CD4-positive, alpha-beta memory T cell (primary cell): ENCODE measurements at regions not wholly inside any gene's neighbourhood (a gene's known extent, or its start where the extent isn't known, plus 50 kb on each side); places are given as distances from the start of the nearest gene placed in this dataset.
"Not testable (repeated sequence)": the region's sequence is repeated elsewhere in the genome, so short reads cannot be mapped to it uniquely, and the experiment has no call there.

ENCODE experiments used
- CTCF ChIA-PET: fragments of 350-600 bp; sonication (Branson Sonifier 250); formaldehyde crosslinking; loops from one replicate; lab custom pipeline; 2021; ENCODE audit warnings: inconsistent platforms; ENCODE audit not compliant: partially characterized antibody; lab: Charles Lee
- POLR2A ChIA-PET: fragments of 350-600 bp; sonication (Branson Sonifier 250); formaldehyde crosslinking; loops from one replicate; lab custom pipeline; 2021; ENCODE audit not compliant: partially characterized antibody; lab: Charles Lee
- DNase-seq, 5 donors: peaks; one replicate each; pipeline versions ENCODE4 v3.0.0 to v3.0.0-alpha.2; 2020 to 2022; ENCODE audit warnings: mixed read lengths in 1 of 5
- H3K27ac ChIP-seq: one replicate; pipeline ENCODE4 v1.7.0; 2013; ENCODE audit warnings: low read depth, low read length
- H3K27me3 ChIP-seq: 2 replicates; pipeline ENCODE4 v1.7.0; 2013; ENCODE audit warnings: mild to moderate bottlenecking, low read length, moderate library complexity; ENCODE audit not compliant: insufficient read depth
- H3K36me3 ChIP-seq: 2 replicates; pipeline ENCODE4 v1.7.0; 2013; ENCODE audit warnings: mild to moderate bottlenecking, low read length, moderate library complexity; ENCODE audit not compliant: insufficient read depth
- H3K4me1 ChIP-seq: 2 replicates; pipeline ENCODE4 v1.7.0; 2013; ENCODE audit warnings: mild to moderate bottlenecking, low read length, moderate library complexity; ENCODE audit not compliant: insufficient read depth
- H3K4me3 ChIP-seq, 2 donors: one replicate each; pipeline ENCODE4 v1.7.0; 2013; ENCODE audit warnings: low read length in 2 of 2, mild to moderate bottlenecking in 1 of 2
- H3K9me3 ChIP-seq, 2 donors: one replicate each; pipeline ENCODE4 v1.7.0; 2013; ENCODE audit warnings: low read length in 2 of 2, control low read depth in 1 of 2; ENCODE audit not compliant: control insufficient read depth in 1 of 2
- H3K27ac Mint-ChIP-seq, 7 donors: one replicate each; pipeline ENCODE4 v1.8.0; 2020 to 2021; ENCODE audit warnings: mixed read lengths in 7 of 7, mild to moderate bottlenecking in 6 of 7, inconsistent platforms in 3 of 7, moderate library complexity in 3 of 7
- H3K27me3 Mint-ChIP-seq, 2 donors: one replicate each; pipeline ENCODE4 v1.8.0; 2020 to 2021; ENCODE audit warnings: mixed read lengths in 2 of 2
- H3K36me3 Mint-ChIP-seq, 2 donors: one replicate each; pipeline ENCODE4 v1.8.0; 2020 to 2021; ENCODE audit warnings: mixed read lengths in 2 of 2, inconsistent platforms in 1 of 2, mild to moderate bottlenecking in 1 of 2
- H3K4me1 Mint-ChIP-seq, 4 donors: one replicate each; pipeline ENCODE4 v1.8.0; 2020 to 2021; ENCODE audit warnings: mixed read lengths in 4 of 4, mild to moderate bottlenecking in 1 of 4
- H3K4me3 Mint-ChIP-seq, 8 donors: one replicate each; pipeline ENCODE4 v1.8.0; 2020 to 2021; ENCODE audit warnings: mixed read lengths in 8 of 8, mild to moderate bottlenecking in 7 of 8, moderate library complexity in 6 of 8, inconsistent platforms in 3 of 8
- H3K9me3 Mint-ChIP-seq, 8 donors: one replicate each; pipeline ENCODE4 v1.8.0; 2020 to 2021; ENCODE audit warnings: mixed read lengths in 8 of 8, mild to moderate bottlenecking in 5 of 8, inconsistent platforms in 3 of 8, moderate library complexity in 1 of 8
- intact Hi-C: fragments of 100-400 bp; cut with micrococcal nuclease; formaldehyde crosslinking; loops from one replicate; pipeline ENCODE4 v1.15.1; 2023

DNA sequence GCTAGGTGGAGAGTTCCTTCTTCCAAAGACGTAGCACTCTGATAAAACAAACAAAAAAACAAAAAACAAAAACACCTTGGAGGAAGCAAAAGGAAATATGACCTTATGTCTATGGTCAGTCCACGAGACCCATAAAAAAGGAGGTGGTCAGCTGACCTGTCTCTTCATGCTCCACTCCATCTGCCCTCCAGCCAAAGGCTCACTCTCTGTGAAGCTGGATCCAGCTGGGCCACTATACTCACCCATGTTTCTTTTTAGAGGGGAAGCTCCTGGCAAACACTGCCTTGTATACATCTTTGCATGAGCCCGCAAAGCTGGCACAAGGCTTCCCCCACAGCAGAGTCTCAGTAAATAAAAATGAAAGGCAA is 126.1 kb upstream of the CACHD1 start:
- Mint-ChIP-seq H3K4me3 (no peak overlapping the region), H3K36me3 (no peaks in the 10 kb centered on the region), H3K9me3 (no peaks in the 10 kb centered on the region), H3K4me1 (no peaks in the 10 kb centered on the region), H3K27ac (no peak overlapping the region), H3K27me3 (peaks cover 2 to 17% of the 10 kb centered on the region in 2 donors)
- Histone ChIP-seq H3K4me3 (no peak overlapping the region), H3K9me3 (no peaks in the 10 kb centered on the region), H3K36me3 (no peaks in the 10 kb centered on the region), H3K27me3 (no peaks in the 10 kb centered on the region), H3K27ac (no peak overlapping the region), H3K4me1 (no peaks in the 10 kb centered on the region)
- no peak for DNase-seq
- intact Hi-C loops = no loop called here
- CTCF ChIA-PET = no interaction called here
- POLR2A ChIA-PET = no interaction called here

DNA sequence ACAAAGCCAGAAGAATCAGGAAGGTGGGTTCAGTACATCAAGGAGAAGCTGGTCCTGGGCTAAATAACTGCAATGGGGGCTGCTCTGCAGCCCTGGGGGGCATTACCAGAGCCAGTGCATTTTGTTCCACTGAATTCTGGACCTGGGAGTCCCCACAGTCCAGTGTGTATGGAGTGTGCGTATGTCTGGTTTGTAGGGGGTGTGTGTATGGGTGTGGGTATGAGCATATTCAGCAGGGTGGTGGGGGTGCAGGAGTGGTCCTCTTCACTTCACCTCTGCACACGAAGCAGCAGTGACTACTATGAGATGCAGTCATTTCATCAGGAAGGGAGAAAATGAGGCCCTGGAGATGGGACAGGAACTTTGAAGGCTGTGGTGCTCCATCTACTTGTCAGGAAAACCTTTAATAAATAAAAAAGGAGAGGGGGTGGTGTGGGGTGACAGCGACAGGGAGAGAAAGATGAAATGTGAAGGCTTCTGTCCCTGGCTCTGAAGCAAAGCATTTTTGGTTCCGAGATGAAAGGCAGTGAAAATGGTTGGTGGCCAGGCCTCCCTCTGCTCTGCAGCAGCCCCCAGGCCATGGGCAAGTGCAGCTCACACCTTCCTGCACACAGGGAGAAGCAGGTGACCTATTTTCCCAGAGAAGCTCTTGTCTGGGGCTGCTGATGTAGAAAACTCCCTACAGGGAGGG is 121.5 kb upstream of the CACHD1 start:
- Mint-ChIP-seq H3K27ac (no peak overlapping the region), H3K36me3 (no peaks in the 10 kb centered on the region), H3K4me1 (no peaks in the 10 kb centered on the region), H3K9me3 (no peaks in the 10 kb centered on the region), H3K4me3 (no peak overlapping the region), H3K27me3 (peaks cover 2 to 3% of the 10 kb centered on the region in 2 donors)
- no peaks in the 10 kb centered on the region for H3K9me3 ChIP-seq
- H3K4me3 ChIP-seq = no peak overlapping the region
- H3K27ac ChIP-seq = no peak overlapping the region
- intact Hi-C loops = no loop called here
- no peak for DNase-seq
- ChIA-PET CTCF (no interaction called here), POLR2A (no interaction called here)
- no peaks in the 10 kb centered on the region for H3K36me3 ChIP-seq
- no peaks in the 10 kb centered on the region for H3K27me3 ChIP-seq
- no peaks in the 10 kb centered on the region for H3K4me1 ChIP-seq

DNA sequence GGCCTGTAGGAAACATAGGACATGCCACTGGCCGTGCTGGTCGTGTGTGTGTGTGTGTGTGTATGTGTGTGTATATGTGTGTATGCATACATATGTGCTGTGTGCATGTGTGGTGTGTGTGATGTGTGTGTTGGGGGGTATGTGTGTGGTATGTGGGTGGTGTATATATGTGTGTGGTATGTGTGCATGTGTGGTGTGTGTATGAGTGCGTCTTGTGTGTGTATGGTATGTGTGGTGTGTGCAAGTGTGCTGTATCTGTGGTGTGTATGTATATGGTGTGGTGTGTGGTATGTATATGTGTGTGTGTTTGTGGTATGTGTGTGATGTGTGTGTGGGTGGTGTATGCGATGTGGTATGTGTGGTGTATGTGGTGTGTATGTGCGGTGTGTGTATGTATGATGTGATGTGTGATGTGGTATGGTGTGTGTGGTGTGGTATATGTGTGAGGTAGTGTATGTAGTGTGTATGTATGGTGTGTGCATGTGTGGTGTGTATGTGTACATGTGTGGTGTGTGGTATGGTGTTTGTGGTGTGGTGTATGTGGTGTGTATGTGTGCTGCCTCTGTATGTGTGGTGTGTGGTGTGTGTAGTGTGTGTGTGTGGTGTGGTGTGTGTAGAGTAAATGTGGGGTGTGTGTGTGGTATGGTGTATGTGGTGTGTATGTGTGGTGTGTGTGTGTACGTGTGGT is 120.8 kb upstream of the CACHD1 start:
- Mint-ChIP-seq H3K27ac (no peak overlapping the region), H3K9me3 (no peaks in the 10 kb centered on the region), H3K4me1 (no peaks in the 10 kb centered on the region), H3K4me3 (no peak overlapping the region), H3K27me3 (peaks cover 3% of the 10 kb centered on the region in 2 donors), H3K36me3 (no peaks in the 10 kb centered on the region)
- Histone ChIP-seq H3K4me1 (no peaks in the 10 kb centered on the region), H3K4me3 (no peak overlapping the region), H3K9me3 (no peaks in the 10 kb centered on the region), H3K36me3 (no peaks in the 10 kb centered on the region), H3K27me3 (no peaks in the 10 kb centered on the region), H3K27ac (no peak overlapping the region)
- intact Hi-C loops = no loop called here
- ChIA-PET CTCF (no interaction called here), POLR2A (no interaction called here)
- DNase-seq = no peak

DNA sequence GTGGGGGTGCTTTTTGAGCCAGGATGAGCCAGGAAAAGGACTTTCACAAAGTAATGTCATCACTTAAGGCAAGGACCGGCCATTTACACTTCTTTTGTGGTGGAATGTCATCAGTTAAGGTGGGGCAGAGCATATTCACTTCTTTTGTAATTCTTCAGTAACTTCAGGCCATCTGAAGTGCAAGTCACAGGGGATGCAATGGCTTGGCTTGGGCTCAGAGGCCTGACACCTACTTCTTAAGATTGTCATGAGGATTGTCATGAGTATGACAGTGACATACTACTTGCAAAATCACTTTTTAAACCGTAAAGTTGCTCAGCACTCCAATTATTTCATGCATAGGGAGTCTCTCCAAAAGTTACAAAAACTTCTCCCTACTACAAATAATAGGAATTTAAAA is 114.4 kb upstream of the CACHD1 start:
- CTCF ChIA-PET, H3K36me3 Mint-ChIP-seq, H3K27me3 ChIP-seq, POLR2A ChIA-PET, H3K9me3 Mint-ChIP-seq, H3K4me1 ChIP-seq, intact Hi-C loops, DNase-seq, H3K9me3 ChIP-seq, H3K4me1 Mint-ChIP-seq, H3K4me3 Mint-ChIP-seq, H3K36me3 ChIP-seq, H3K27ac ChIP-seq, H3K4me3 ChIP-seq, H3K27ac Mint-ChIP-seq: not testable (repeated sequence)
- H3K27me3 Mint-ChIP-seq = peaks cover 11 to 17% of the 10 kb centered on the region in 2 donors

DNA sequence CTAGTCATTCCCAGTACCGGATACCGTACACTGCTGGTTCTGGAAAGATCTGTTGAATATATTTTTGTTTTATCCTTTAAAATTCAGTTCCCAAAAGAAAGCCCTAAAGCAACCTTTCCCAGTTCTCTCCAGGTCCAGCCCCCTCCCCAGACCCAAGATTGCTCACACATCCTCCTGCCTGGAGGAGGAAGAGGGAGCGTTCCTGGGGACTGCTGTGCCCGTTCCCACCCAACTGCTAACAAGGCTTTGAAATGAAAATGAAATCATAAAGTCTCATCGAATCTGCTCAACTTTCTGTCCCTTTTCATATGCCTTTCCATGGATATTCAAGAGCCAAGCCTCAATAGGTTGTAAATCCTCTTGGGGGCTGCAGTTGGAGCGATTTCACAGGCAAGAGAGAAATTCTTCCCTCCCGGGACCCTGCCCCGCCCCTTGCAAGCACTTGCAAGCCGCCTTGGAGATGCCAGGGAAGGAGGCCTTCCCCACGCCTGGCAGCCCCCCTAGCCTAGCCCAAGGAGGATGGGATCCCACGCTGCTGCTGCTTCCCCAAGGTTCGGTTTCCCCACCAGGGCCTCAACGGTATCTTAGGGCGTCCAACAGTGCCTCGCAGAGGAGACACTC is 113.2 kb upstream of the CACHD1 start:
- H3K27me3 Mint-ChIP-seq = peaks cover 9 to 17% of the 10 kb centered on the region in 2 donors
- Histone ChIP-seq H3K27me3 (no peaks in the 10 kb centered on the region), H3K36me3 (no peaks in the 10 kb centered on the region), H3K4me3 (no peak overlapping the region), H3K9me3 (no peaks in the 10 kb centered on the region), H3K4me1 (no peaks in the 10 kb centered on the region), H3K27ac (no peak overlapping the region)
- H3K36me3 Mint-ChIP-seq = no peaks in the 10 kb centered on the region
- ChIA-PET POLR2A (no interaction called here), CTCF (no interaction called here)
- DNase-seq = no peak
- H3K27ac Mint-ChIP-seq = no peak overlapping the region
- H3K4me3 Mint-ChIP-seq = no peak overlapping the region
- peaks cover 0 to 1% (median 0%) of the 10 kb centered on the region in 8 donors for H3K9me3 Mint-ChIP-seq
- intact Hi-C loops = no loop called here
- H3K4me1 Mint-ChIP-seq = no peaks in the 10 kb centered on the region

DNA sequence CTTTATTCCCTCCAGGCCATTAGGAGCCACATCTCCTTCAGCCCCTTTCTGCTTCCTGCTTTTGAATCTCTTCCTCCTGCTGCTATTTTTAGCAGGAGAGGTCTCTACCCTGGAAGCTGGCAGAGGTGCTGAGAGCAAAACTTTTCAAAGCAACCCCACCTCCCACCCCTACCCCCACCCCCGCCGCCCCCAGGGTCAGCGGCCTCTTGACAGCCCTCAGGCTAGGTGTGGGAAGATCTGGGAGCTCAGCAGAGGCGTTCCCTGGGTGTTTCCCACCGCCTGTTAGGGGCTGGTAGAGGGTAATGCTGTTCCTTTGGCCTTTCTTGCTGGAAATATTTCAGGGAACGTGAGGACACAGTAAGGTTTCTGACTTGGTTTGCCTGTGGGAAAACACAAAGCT is 112.5 kb upstream of the CACHD1 start:
- intact Hi-C loops = no loop called here
- no peak overlapping the region for H3K27ac Mint-ChIP-seq
- peaks cover 0 to 1% (median 0%) of the 10 kb centered on the region in 8 donors for H3K9me3 Mint-ChIP-seq
- Histone ChIP-seq H3K27ac (no peak overlapping the region), H3K4me3 (no peak overlapping the region), H3K36me3 (no peaks in the 10 kb centered on the region), H3K27me3 (no peaks in the 10 kb centered on the region), H3K9me3 (no peaks in the 10 kb centered on the region), H3K4me1 (no peaks in the 10 kb centered on the region)
- no peaks in the 10 kb centered on the region for H3K36me3 Mint-ChIP-seq
- no peaks in the 10 kb centered on the region for H3K4me1 Mint-ChIP-seq
- H3K27me3 Mint-ChIP-seq = peaks cover 8 to 17% of the 10 kb centered on the region in 2 donors
- ChIA-PET CTCF (no interaction called here), POLR2A (no interaction called here)
- H3K4me3 Mint-ChIP-seq = peak overlapping the region in 1 of 8 donors; percentile 52
- no peak for DNase-seq

DNA sequence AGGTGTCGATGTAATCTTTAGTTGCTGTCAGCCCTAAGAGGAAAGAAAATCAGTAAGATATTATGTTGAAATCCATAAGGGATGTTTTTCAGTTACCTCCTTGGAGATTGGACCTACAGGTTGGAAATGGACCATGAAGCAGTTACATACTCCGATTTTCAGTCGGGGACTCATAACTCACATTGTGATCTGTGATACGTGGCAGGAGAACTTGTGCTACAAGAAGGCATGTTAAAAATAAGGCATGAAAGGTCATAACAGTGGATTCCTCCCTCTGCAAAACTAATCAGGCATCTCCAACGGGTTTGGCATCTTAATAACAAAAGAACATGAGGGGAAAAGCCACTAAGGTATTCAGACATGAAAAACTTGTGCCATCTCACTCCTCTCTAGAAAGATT is 111.2 kb upstream of the CACHD1 start:
- no peak for DNase-seq
- Mint-ChIP-seq H3K4me1 (no peaks in the 10 kb centered on the region), H3K36me3 (no peaks in the 10 kb centered on the region), H3K4me3 (no peak overlapping the region), H3K9me3 (peaks cover 0 to 1% (median 0%) of the 10 kb centered on the region in 8 donors), H3K27me3 (peaks cover 8 to 17% of the 10 kb centered on the region in 2 donors), H3K27ac (no peak overlapping the region)
- no peaks in the 10 kb centered on the region for H3K27me3 ChIP-seq
- intact Hi-C loops = no loop called here
- no peaks in the 10 kb centered on the region for H3K36me3 ChIP-seq
- H3K9me3 ChIP-seq = no peaks in the 10 kb centered on the region
- no peak overlapping the region for H3K4me3 ChIP-seq
- no peak overlapping the region for H3K27ac ChIP-seq
- H3K4me1 ChIP-seq = no peaks in the 10 kb centered on the region
- ChIA-PET CTCF (no interaction called here), POLR2A (no interaction called here)
